AG10803 (cell line): ENCODE measurements at regions not wholly inside any gene's neighbourhood (a gene's known extent, or its start where the extent isn't known, plus 50 kb on each side); places are given as distances from the start of the nearest gene placed in this dataset.

ENCODE experiments used
- DNase-seq: peaks from one replicate; pipeline ENCODE4 v3.0.0; 2010; ENCODE audit warnings: low read depth
- H3K4me3 ChIP-seq: 2 replicates; pipeline ENCODE4 v1.5.1; 2011; ENCODE audit warnings: mild to moderate bottlenecking, low read length, control low read depth
- CTCF ChIP-seq: conservative IDR thresholded peaks from 2 replicates; pipeline ENCODE4 v1.5.1; 2011; ENCODE audit warnings: mild to moderate bottlenecking, low read length, control low read depth, inconsistent platforms

GRCh38 chr4:120509719-120510118 lies 412.8 kb downstream of the PRDM5 start:
- DNase-seq, result no peak
- no peak for TF ChIP-seq CTCF
- H3K4me3 ChIP-seq, result no peak overlapping the region

DNA sequence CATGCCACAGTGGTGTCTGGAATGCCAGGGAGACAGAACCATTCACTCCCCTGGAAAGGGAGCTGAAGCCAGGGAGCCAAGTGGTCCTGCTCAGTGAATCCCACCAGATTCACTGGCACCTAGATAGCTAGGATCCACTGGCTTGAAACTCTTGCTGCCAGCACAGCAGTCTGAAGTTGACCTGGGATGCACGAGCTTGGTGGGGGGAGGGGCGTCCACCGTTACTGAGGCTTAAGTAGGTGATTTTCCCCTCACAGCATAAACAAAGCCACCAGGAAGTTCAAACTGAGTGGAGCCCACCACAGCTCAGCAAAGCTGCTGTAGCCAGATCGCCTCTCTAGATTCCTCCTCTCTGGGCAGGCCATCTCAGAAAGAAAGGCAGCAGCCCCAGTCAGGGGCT lies 413.3 kb downstream of the PRDM5 start:
- DNase-seq, result no peak
- H3K4me3 ChIP-seq, result no peak overlapping the region
- no peak for TF ChIP-seq CTCF

DNA sequence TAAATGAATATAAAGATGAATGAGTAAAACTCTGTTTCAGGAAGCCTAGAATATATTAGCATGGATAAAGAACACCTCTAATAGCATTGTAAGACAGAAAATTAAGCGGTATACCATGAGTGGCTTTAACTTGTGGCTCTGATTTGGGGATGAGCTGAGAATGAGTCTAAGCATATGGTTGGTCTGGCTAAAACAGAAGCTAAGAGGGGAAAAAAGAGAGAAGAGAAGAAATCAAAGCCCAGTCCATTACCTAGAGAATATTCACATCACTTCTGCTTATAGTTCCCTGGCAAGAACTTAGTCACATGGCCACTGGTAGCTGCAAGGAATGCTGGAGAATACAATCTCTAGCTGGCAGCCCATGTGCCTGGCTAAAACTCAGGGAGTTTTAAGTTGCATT lies 414.5 kb downstream of the PRDM5 start:
- DNase-seq, result no peak
- no peak for TF ChIP-seq CTCF
- no peak overlapping the region for H3K4me3 ChIP-seq

GRCh38 chr4:120506536-120506935 lies 416.0 kb downstream of the PRDM5 start:
- no peak for TF ChIP-seq CTCF
- no peak for DNase-seq
- H3K4me3 ChIP-seq, result no peak overlapping the region

DNA sequence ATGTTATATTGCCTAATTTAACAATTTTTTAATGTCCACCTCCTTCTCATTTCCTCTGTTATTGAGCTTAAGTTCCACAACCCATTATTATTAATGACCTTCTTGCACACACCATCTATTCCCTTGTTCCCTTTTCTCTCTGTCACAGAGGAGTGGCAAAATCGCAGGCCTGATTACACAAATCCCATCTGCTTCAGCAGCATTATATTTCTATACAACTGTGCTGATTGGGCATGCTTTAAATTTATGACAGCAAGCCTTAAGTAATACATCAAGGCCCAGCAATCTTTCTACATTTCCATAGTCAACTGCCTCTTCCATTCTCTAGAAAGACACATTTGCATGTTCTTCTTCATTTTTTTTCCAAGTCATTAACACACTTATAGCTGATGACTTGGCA lies 423.8 kb downstream of the PRDM5 start:
- TF ChIP-seq CTCF, result no peak
- H3K4me3 ChIP-seq, result no peak overlapping the region
- DNase-seq, result no peak

- no peak for TF ChIP-seq CTCF
- peak; percentile 21 for DNase-seq
- no peak overlapping the region for H3K4me3 ChIP-seq
Measured at GRCh38 chr4:120491481-120491880, 424.8 kb upstream of the MAD2L1 start.

DNA sequence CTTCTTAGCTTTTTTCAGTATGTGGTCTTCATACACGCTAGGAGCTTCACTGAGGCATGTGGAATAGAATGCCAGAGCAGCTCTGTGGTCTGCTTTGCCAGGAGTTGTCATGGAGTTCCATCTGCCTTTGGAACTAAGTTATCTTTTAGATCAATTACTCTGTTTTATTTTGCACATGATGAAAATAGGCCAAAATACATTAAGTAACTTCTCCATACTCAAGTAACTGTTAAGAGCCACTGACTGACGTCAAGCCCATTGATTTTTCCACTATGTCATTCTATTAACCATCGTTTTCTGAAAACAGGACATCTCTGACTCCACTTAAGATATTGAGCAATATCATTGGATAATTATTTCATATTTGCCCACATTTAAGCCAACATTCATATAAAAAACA lies 415.1 kb upstream of the MAD2L1 start:
- no peak overlapping the region for H3K4me3 ChIP-seq
- DNase-seq, result peak; percentile 43
- no peak for TF ChIP-seq CTCF
